ENCODE measurements at regions not wholly inside any gene's neighbourhood (a gene's known extent, or its start where the extent isn't known, plus 50 kb on each side); places are given as distances from the start of the nearest gene placed in this dataset.

DNA sequence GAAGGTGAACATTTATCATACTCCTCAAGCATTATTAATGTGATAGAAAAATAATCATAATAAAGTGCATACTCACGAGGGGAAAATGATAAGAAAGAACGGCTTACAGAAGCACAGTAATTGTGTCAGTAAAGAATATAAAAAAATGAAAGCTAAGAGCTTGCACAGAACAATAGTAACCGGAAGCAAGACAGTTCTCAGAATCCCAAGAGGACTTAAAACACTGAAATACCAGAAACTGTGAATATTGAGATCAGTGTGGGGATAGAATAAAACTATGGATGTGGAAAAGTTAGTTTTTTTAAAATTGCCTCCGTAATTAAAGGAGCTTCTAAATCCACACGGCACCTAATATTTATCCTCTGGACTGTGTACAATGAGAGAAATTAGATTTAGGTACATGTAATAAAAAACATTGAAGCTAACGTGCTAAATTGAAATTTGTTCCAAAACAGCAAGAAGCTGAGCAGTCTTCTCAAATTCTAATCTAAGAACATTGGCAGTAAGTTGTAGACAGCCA is 482.7 kb downstream of the SLITRK6 start (continued):
- TF ChIP-seq ZNF281 (CRISPR knock-in tag; IDR thresholded peaks at IDR 0.05) (no peak), OVOL2 (CRISPR knock-in tag; IDR thresholded peaks at IDR 0.05; ENCODE audit: borderline replicate concordance) (no peak), HMGA2 (CRISPR knock-in tag; IDR thresholded peaks at IDR 0.05) (no peak), JUN (CRISPR knock-in tag; IDR thresholded peaks at IDR 0.05) (no peak), RELA (CRISPR knock-in tag; IDR thresholded peaks at IDR 0.05; ENCODE audit: borderline replicate concordance) (no peak), ZNF416 (CRISPR knock-in tag; IDR thresholded peaks at IDR 0.05) (no peak), MYBL2 (CRISPR knock-in tag; IDR thresholded peaks at IDR 0.05) (no peak), TEAD1 (CRISPR knock-in tag; IDR thresholded peaks at IDR 0.05) (no peak), ETV6 (CRISPR knock-in tag; IDR thresholded peaks at IDR 0.05) (no peak), E2F4 (CRISPR knock-in tag; IDR thresholded peaks at IDR 0.05; ENCODE audit: borderline replicate concordance, low read depth) (no peak), ESRRA (CRISPR knock-in tag; IDR thresholded peaks at IDR 0.05; ENCODE audit: borderline replicate concordance) (no peak), ZNF263 (CRISPR knock-in tag; IDR thresholded peaks at IDR 0.05; ENCODE audit: low read depth) (no peak), ZNF532 (CRISPR knock-in tag; IDR thresholded peaks at IDR 0.05; ENCODE audit: borderline replicate concordance) (no peak)
- TF ChIP-seq, protein P1, sequence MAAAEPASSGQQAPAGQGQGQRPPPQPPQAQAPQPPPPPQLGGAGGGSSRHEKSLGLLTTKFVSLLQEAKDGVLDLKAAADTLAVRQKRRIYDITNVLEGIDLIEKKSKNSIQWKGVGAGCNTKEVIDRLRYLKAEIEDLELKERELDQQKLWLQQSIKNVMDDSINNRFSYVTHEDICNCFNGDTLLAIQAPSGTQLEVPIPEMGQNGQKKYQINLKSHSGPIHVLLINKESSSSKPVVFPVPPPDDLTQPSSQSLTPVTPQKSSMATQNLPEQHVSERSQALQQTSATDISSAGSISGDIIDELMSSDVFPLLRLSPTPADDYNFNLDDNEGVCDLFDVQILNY (CRISPR knock-in tag; IDR thresholded peaks at IDR 0.05) = no peak

DNA sequence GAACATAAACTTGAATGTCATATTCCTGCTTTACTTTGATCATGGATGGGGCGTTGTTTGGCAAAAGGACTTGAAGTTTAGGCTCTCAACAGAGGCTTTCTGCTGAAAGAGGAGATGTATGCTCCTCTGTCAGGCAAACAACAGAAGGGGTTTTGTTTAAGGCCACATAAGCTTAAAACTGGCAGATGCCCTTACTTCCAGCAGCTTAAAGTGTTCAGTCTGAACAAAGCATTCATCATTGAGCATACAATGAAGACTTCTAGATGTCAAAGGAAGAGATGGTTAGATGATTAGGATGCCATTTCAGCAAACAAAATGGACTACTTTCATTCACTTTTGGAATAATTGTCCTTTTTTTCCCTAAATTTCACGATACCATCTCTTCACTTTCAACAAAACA is 484.5 kb downstream of the SLITRK6 start:
- Mint-ChIP-seq H3K4me1 (no peaks in the 10 kb centered on the region; the same call in 1 of the 2 replicates), H3K27ac (no peak overlapping the region)
- TF ChIP-seq CREM (CRISPR knock-in tag; IDR thresholded peaks at IDR 0.05) (no peak), KAT7 (CRISPR knock-in tag; IDR thresholded peaks at IDR 0.05; ENCODE audit: borderline replicate concordance) (no peak), OVOL2 (CRISPR knock-in tag; IDR thresholded peaks at IDR 0.05; ENCODE audit: borderline replicate concordance) (no peak), ATF1 (CRISPR knock-in tag; IDR thresholded peaks at IDR 0.05) (no peak), ATF2 (CRISPR knock-in tag; IDR thresholded peaks at IDR 0.05; ENCODE audit: borderline replicate concordance, low read depth) (no peak), EMX1 (CRISPR knock-in tag; IDR thresholded peaks at IDR 0.05) (no peak), FOXJ3 (CRISPR knock-in tag; IDR thresholded peaks at IDR 0.05; ENCODE audit: borderline replicate concordance) (no peak), NR3C1 (CRISPR knock-in tag; conservative IDR thresholded peaks at IDR 0.05; ENCODE audit: low read depth) (no peak)
- TF ChIP-seq, protein P1 (CRISPR knock-in tag; IDR thresholded peaks at IDR 0.05) = no peak
- TF ChIP-seq, protein P2, sequence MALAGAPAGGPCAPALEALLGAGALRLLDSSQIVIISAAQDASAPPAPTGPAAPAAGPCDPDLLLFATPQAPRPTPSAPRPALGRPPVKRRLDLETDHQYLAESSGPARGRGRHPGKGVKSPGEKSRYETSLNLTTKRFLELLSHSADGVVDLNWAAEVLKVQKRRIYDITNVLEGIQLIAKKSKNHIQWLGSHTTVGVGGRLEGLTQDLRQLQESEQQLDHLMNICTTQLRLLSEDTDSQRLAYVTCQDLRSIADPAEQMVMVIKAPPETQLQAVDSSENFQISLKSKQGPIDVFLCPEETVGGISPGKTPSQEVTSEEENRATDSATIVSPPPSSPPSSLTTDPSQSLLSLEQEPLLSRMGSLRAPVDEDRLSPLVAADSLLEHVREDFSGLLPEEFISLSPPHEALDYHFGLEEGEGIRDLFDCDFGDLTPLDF (CRISPR knock-in tag; IDR thresholded peaks at IDR 0.05) = no peak
- TF ChIP-seq, protein P3, sequence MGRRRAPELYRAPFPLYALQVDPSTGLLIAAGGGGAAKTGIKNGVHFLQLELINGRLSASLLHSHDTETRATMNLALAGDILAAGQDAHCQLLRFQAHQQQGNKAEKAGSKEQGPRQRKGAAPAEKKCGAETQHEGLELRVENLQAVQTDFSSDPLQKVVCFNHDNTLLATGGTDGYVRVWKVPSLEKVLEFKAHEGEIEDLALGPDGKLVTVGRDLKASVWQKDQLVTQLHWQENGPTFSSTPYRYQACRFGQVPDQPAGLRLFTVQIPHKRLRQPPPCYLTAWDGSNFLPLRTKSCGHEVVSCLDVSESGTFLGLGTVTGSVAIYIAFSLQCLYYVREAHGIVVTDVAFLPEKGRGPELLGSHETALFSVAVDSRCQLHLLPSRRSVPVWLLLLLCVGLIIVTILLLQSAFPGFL (CRISPR knock-in tag; IDR thresholded peaks at IDR 0.05; ENCODE audit: borderline replicate concordance) = no peak

More for the DNA sequence above, 484.5 kb downstream of the SLITRK6 start:
- ChIA-PET CTCF (no interaction called here), POLR2A (no interaction called here)
- DNase-seq (ENCODE audit: low spot score) (no peak), ATAC-seq (no peak)
- H3K4me3 Mint-ChIP-seq = no peak overlapping the region
- no peaks in the 10 kb centered on the region for H3K27me3 Mint-ChIP-seq (ENCODE audit: low read depth)
- no peaks in the 10 kb centered on the region for H3K36me3 Mint-ChIP-seq
- no peaks in the 10 kb centered on the region for H3K9me3 Mint-ChIP-seq
